CD14-positive monocyte (primary cell): ENCODE measurements at regions not wholly inside any gene's neighbourhood (a gene's known extent, or its start where the extent isn't known, plus 50 kb on each side); places are given as distances from the start of the nearest gene placed in this dataset.

Source experiments
- DNase-seq, 3 donors: peaks; one replicate each; pipeline ENCODE4 v3.0.0-alpha.2; 2011 to 2022
- H2AFZ ChIP-seq: 2 replicates; pipeline ENCODE4 v1.6.0; 2012; ENCODE audit warnings: mild to moderate bottlenecking, low read depth, low read length, inconsistent platforms; ENCODE audit not compliant: insufficient read depth, poor library complexity, severe bottlenecking
- H3K27ac ChIP-seq, 2 donors: 1 replicate in 1 of 2; 2 replicates in 1 of 2; pipeline ENCODE4 v1.5.1; 2012 to 2013; ENCODE audit warnings: low read length in 2 of 2, control low read depth in 1 of 2, inconsistent platforms in 1 of 2, low read depth in 1 of 2, mild to moderate bottlenecking in 1 of 2
- H3K27me3 ChIP-seq, 2 donors: one replicate each; pipeline versions ENCODE4 v1.6.0 to v1.6.1; 2011 to 2013; ENCODE audit warnings: low read length in 2 of 2; ENCODE audit not compliant: control insufficient read depth in 2 of 2, insufficient read depth in 2 of 2
- H3K36me3 ChIP-seq, 2 donors: replicated peaks in 1 of 2; 1 replicate in 1 of 2; 2 replicates in 1 of 2; pipeline versions ENCODE4 v1.5.1 to v1.6.1; 2012 to 2013; ENCODE audit warnings: low read length in 2 of 2, control low read depth in 1 of 2, inconsistent platforms in 1 of 2, mild to moderate bottlenecking in 1 of 2; ENCODE audit not compliant: insufficient read depth in 2 of 2, control insufficient read depth in 1 of 2
- H3K4me1 ChIP-seq, 2 donors: 1 replicate in 1 of 2; 2 replicates in 1 of 2; pipeline versions ENCODE4 v1.5.1 to v1.6.1; 2012 to 2013; ENCODE audit warnings: low read length in 2 of 2, control low read depth in 1 of 2, inconsistent platforms in 1 of 2, mild to moderate bottlenecking in 1 of 2, moderate library complexity in 1 of 2; ENCODE audit not compliant: insufficient read depth in 2 of 2, control insufficient read depth in 1 of 2
- H3K4me2 ChIP-seq: replicated peaks from 2 replicates; pipeline ENCODE3; 2012; ENCODE audit warnings: low read length, moderate library complexity, mild to moderate bottlenecking; ENCODE audit not compliant: poor library complexity, severe bottlenecking; ENCODE audit errors: extremely low read depth
- H3K4me3 ChIP-seq, 3 experiments: fragments of 200-600 bp in 1 of 3; sonication (generic) in 1 of 3; replicated peaks in 1 of 3; 1 replicate in 2 of 3; 2 replicates in 1 of 3; pipeline ENCODE4 v1.5.1; 2011 to 2013; ENCODE audit warnings: low read length in 3 of 3, mild to moderate bottlenecking in 3 of 3, control low read depth in 2 of 3, low read depth in 2 of 3, inconsistent platforms in 1 of 3, moderate library complexity in 1 of 3
- H3K79me2 ChIP-seq: 2 replicates; pipeline ENCODE4 v1.6.0; 2012; ENCODE audit warnings: mild to moderate bottlenecking, control low read depth, inconsistent platforms, low read length, moderate library complexity; ENCODE audit not compliant: insufficient read depth
- H3K9ac ChIP-seq: 2 replicates; pipeline ENCODE4 v1.6.0; 2017; ENCODE audit warnings: low read length, mild to moderate bottlenecking; ENCODE audit not compliant: insufficient read depth, poor library complexity, severe bottlenecking
- H3K9me3 ChIP-seq, 2 donors: replicated peaks in 1 of 2; 1 replicate in 1 of 2; 2 replicates in 1 of 2; pipeline versions ENCODE4 v1.5.1 to v1.6.1; 2012 to 2013; ENCODE audit warnings: low read length in 2 of 2, control low read depth in 1 of 2; ENCODE audit not compliant: control insufficient read depth in 1 of 2, insufficient read depth in 1 of 2
- H4K20me1 ChIP-seq: 2 replicates; pipeline ENCODE4 v1.6.0; 2012; ENCODE audit warnings: mild to moderate bottlenecking, low read length, control low read depth, moderate library complexity; ENCODE audit not compliant: insufficient read depth
- H3K27ac Mint-ChIP-seq, 7 donors: one replicate each; pipeline ENCODE4 v1.8.0; 2020; ENCODE audit warnings: mild to moderate bottlenecking in 7 of 7, mixed read lengths in 7 of 7, moderate library complexity in 6 of 7, inconsistent platforms in 2 of 7
- H3K27me3 Mint-ChIP-seq, 3 donors: one replicate each; pipeline ENCODE4 v1.8.0; 2021 to 2022; ENCODE audit warnings: low read depth in 3 of 3, mild to moderate bottlenecking in 3 of 3, mixed read lengths in 3 of 3, moderate library complexity in 3 of 3, inconsistent platforms in 1 of 3
- H3K36me3 Mint-ChIP-seq, 2 donors: one replicate each; pipeline ENCODE4 v1.8.0; 2020; ENCODE audit warnings: mixed read lengths in 2 of 2, inconsistent platforms in 1 of 2, mild to moderate bottlenecking in 1 of 2
- H3K4me1 Mint-ChIP-seq: one replicate; pipeline ENCODE4 v1.8.0; 2020; ENCODE audit warnings: mild to moderate bottlenecking, mixed read lengths
- H3K4me3 Mint-ChIP-seq, 2 donors: one replicate each; pipeline ENCODE4 v1.8.0; 2020; ENCODE audit warnings: mild to moderate bottlenecking in 2 of 2, mixed read lengths in 2 of 2, moderate library complexity in 1 of 2
- H3K9me3 Mint-ChIP-seq, 7 donors: one replicate each; pipeline ENCODE4 v1.8.0; 2020 to 2022; ENCODE audit warnings: mixed read lengths in 7 of 7, mild to moderate bottlenecking in 6 of 7, moderate library complexity in 6 of 7, inconsistent platforms in 2 of 7
- WGBS: methylation state at CpG from one replicate; pipeline ENCODE4 v1.1.5; 2013; ENCODE audit warnings: missing lambda C conversion rate; ENCODE audit not compliant: insufficient coverage; 5-methylcytosine and 5-hydroxymethylcytosine counted together
- intact Hi-C, 2 donors: fragments of 100-400 bp; cut with micrococcal nuclease; formaldehyde crosslinking; loops; one replicate each; pipeline versions ENCODE4 v1.15.0 to v1.15.1; 2023
- TF ChIP-seq, protein P1 (sequence below): fragments of 200-600 bp; IDR thresholded peaks from one replicate; pipeline ENCODE4 v1.8.0; 2022; ENCODE audit warnings: antibody characterized with exemption, mild to moderate bottlenecking

DNA sequence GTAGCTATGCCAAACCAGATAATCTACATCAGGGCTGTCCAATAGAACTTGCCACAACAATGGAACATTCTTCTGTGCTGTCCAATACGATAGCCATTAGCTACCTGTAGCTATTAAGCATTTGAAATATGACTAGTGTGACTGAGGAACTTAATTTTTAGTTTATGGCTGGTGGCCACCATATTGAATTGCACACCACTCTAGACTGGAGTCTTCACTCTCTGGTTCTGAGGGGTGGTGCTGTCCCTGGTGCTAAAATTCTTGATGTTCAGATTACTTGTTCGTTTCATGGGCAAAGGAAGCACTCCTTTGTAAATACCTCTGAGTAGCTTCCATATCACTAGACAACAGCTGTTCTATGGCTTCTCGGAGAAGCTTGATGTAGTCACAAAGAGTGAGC lies 296.6 kb downstream of the NPIPA8 start:
- Histone ChIP-seq H2AFZ (no peak overlapping the region), H3K9ac (no peak overlapping the region), H3K36me3 (no peaks in the 10 kb centered on the region), H3K27me3 (no peaks in the 10 kb centered on the region), H3K4me1 (no peaks in the 10 kb centered on the region), H3K27ac (no peak overlapping the region), H3K4me2 (no peak overlapping the region), H3K79me2 (no peaks in the 10 kb centered on the region), H4K20me1 (no peaks in the 10 kb centered on the region), H3K4me3 (no peak overlapping the region), H3K9me3 (no peaks in the 10 kb centered on the region)
- WGBS, result no CpG with 5 or more reads among the region's 3 CpGs
- intact Hi-C loops, result no loop called here
- Mint-ChIP-seq H3K4me3 (no peak overlapping the region), H3K27me3 (peaks cover 2 to 5% (median 3%) of the 10 kb centered on the region in 3 donors), H3K27ac (no peak overlapping the region), H3K36me3 (no peaks in the 10 kb centered on the region), H3K4me1 (no peaks in the 10 kb centered on the region), H3K9me3 (peaks cover 0 to 4% (median 3%) of the 10 kb centered on the region in 7 donors)
- no peak for DNase-seq
- TF ChIP-seq, protein P1, sequence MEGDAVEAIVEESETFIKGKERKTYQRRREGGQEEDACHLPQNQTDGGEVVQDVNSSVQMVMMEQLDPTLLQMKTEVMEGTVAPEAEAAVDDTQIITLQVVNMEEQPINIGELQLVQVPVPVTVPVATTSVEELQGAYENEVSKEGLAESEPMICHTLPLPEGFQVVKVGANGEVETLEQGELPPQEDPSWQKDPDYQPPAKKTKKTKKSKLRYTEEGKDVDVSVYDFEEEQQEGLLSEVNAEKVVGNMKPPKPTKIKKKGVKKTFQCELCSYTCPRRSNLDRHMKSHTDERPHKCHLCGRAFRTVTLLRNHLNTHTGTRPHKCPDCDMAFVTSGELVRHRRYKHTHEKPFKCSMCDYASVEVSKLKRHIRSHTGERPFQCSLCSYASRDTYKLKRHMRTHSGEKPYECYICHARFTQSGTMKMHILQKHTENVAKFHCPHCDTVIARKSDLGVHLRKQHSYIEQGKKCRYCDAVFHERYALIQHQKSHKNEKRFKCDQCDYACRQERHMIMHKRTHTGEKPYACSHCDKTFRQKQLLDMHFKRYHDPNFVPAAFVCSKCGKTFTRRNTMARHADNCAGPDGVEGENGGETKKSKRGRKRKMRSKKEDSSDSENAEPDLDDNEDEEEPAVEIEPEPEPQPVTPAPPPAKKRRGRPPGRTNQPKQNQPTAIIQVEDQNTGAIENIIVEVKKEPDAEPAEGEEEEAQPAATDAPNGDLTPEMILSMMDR, result no peak

- WGBS, result 83% methylated on average over 1 of the region's 1 CpG
- Mint-ChIP-seq H3K27me3 (peaks cover 0 to 3% (median 2%) of the 10 kb centered on the region in 3 donors), H3K27ac (no peak overlapping the region), H3K36me3 (no peaks in the 10 kb centered on the region), H3K4me1 (no peaks in the 10 kb centered on the region), H3K4me3 (no peak overlapping the region), H3K9me3 (peaks cover 1 to 6% (median 3%) of the 10 kb centered on the region in 7 donors)
- Histone ChIP-seq H4K20me1 (no peaks in the 10 kb centered on the region), H3K4me3 (no peak overlapping the region), H3K27ac (no peak overlapping the region), H2AFZ (no peak overlapping the region), H3K9ac (no peak overlapping the region), H3K9me3 (no peaks in the 10 kb centered on the region), H3K36me3 (no peaks in the 10 kb centered on the region), H3K4me2 (no peak overlapping the region), H3K4me1 (no peaks in the 10 kb centered on the region), H3K27me3 (no peaks in the 10 kb centered on the region), H3K79me2 (no peaks in the 10 kb centered on the region)
- no peak for DNase-seq
- TF ChIP-seq, protein P1, result no peak
- intact Hi-C loops, result no loop called here
These were observed 299.5 kb downstream of the NPIPA8 start for GRCh38 chr16:18037051-18037450.
